ENCODE measurements at regions not wholly inside any gene's neighbourhood (a gene's known extent, or its start where the extent isn't known, plus 50 kb on each side); places are given as distances from the start of the nearest gene placed in this dataset.
"Not testable (repeated sequence)": the region's sequence is repeated elsewhere in the genome, so short reads cannot be mapped to it uniquely, and the experiment has no call there.

- DNase-seq: no peak
- H3K4me3 ChIP-seq: no peak overlapping the region
- no peaks in the 10 kb centered on the region for H3K27me3 ChIP-seq
- intact Hi-C loops (cut with DNase I): no loop called here
- H3K27ac ChIP-seq: no peak overlapping the region
- no peaks in the 10 kb centered on the region for H3K4me1 ChIP-seq
- no peaks in the 10 kb centered on the region for H3K36me3 ChIP-seq
- no peaks in the 10 kb centered on the region for H3K9me3 ChIP-seq
- TF ChIP-seq CTCF (IDR thresholded peaks at IDR 0.05): no peak
- ATAC-seq: no peak
Observed at GRCh38 chr6:72466471-72466870, 155.4 kb upstream of the KCNQ5 start.

DNA sequence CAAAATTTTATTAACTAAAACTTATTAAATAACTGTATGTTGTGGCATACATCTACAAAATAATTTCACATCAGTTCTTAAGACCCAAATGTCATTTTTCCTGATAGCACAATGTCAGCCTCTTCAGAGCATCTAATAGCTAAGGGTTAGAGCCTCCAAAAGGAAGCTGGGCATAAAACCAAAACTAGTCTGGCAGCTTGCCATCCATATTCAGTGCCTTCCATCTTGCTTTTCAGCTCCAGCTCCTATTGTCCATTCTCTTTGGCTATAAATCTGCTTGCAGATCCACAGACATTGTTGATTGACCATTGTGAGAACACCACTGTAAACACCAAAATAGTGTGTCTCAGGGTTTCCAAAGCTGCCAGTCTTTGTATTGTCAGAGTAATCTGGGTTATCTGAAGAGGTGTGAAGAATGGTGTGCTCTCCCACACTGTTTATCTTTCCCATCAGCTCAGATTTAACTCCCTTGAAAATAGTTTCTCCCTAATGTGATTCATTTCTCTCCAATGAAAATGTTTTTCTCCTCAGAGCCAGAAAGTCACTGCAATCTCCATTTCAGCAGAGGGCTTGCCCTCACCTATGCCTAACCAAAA is 154.8 kb upstream of the KCNQ5 start:
- H3K27me3 ChIP-seq: no peaks in the 10 kb centered on the region
- no peak overlapping the region for H3K27ac ChIP-seq
- H3K36me3 ChIP-seq: no peaks in the 10 kb centered on the region
- DNase-seq (no peak), ATAC-seq (no peak)
- no peaks in the 10 kb centered on the region for H3K4me1 ChIP-seq
- no peaks in the 10 kb centered on the region for H3K9me3 ChIP-seq
- H3K4me3 ChIP-seq: no peak overlapping the region
- TF ChIP-seq CTCF (IDR thresholded peaks at IDR 0.05): no peak
- intact Hi-C loops (cut with DNase I): no loop called here

- H3K4me1 ChIP-seq; H3K27me3 ChIP-seq; intact Hi-C loops (cut with DNase I); H3K27ac ChIP-seq; ATAC-seq; DNase-seq; H3K9me3 ChIP-seq; H3K4me3 ChIP-seq; H3K36me3 ChIP-seq: not testable (repeated sequence)
Observed at GRCh38 chr6:72469406-72469983, 152.4 kb upstream of the KCNQ5 start.

DNA sequence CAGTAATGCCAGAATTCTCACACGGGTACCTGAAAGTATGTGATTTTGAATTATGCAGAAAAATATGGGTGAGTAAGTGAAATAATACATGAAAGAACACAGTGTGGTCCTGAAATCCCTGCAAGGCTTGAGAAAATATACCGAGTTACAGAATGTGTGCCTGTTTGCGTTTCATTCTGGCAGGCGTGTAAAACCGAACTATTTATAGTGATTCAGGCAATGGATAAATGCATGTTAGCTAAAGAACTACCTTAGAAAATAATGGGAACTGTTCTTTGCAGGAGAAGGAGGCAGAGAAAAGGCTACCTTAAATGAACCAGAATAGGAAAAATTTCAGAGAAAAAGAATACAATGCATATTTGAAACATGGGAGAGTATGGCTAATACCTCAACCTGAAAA is 145.8 kb upstream of the KCNQ5 start:
- DNase-seq (no peak), ATAC-seq (no peak)
- Histone ChIP-seq H3K36me3 (no peaks in the 10 kb centered on the region), H3K4me3 (no peak overlapping the region), H3K27ac (no peak overlapping the region), H3K9me3 (no peaks in the 10 kb centered on the region), H3K4me1 (no peaks in the 10 kb centered on the region), H3K27me3 (no peaks in the 10 kb centered on the region)
- intact Hi-C loops (cut with DNase I): no loop called here
- TF ChIP-seq CTCF (IDR thresholded peaks at IDR 0.05): no peak

DNA sequence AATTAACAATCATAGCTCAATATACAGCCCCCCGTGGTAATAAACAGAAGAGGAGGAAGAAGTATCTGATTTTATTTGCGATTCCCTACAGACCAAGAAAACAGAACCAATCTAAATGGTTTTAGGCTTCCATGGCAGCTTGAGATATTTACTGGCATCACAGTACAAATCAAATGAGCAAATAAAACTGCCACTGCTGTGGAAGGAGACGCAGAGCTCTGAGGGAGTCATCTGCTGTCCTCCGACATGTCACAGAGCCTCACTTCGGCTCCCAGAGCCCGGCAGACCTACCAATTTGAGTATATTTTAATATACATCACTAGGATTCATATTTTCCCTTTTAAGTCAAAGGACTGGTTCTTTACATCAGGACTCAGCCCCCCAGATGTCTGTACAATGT is 145.2 kb upstream of the KCNQ5 start:
- intact Hi-C loops (cut with DNase I): no loop called here
- TF ChIP-seq CTCF (IDR thresholded peaks at IDR 0.05): no peak
- H3K27me3 ChIP-seq: no peaks in the 10 kb centered on the region
- H3K4me3 ChIP-seq: no peak overlapping the region
- no peaks in the 10 kb centered on the region for H3K4me1 ChIP-seq
- H3K27ac ChIP-seq: no peak overlapping the region
- DNase-seq (no peak), ATAC-seq (no peak)
- no peaks in the 10 kb centered on the region for H3K9me3 ChIP-seq
- no peaks in the 10 kb centered on the region for H3K36me3 ChIP-seq

GRCh38 chr6:72495441-72495840 is 126.4 kb upstream of the KCNQ5 start:
- Histone ChIP-seq H3K4me3 (no peak overlapping the region), H3K36me3 (no peaks in the 10 kb centered on the region), H3K9me3 (no peaks in the 10 kb centered on the region), H3K27me3 (no peaks in the 10 kb centered on the region), H3K27ac (no peak overlapping the region), H3K4me1 (no peaks in the 10 kb centered on the region)
- intact Hi-C loops (cut with DNase I): no loop called here
- TF ChIP-seq CTCF (IDR thresholded peaks at IDR 0.05): no peak
- no peak for ATAC-seq
- no peak for DNase-seq
